BE2C (cell line): ENCODE measurements at regions not wholly inside any gene's neighbourhood (a gene's known extent, or its start where the extent isn't known, plus 50 kb on each side); places are given as distances from the start of the nearest gene placed in this dataset.

Experiments
- DNase-seq: peaks from one replicate; pipeline ENCODE4 v3.0.0-alpha.2; 2020
- H3K27me3 ChIP-seq: fragments of 250-450 bp; sonication (Bioruptor Pico); 2 replicates; pipeline ENCODE4 v1.5.1; 2020; ENCODE audit warnings: mild to moderate bottlenecking
- H3K36me3 ChIP-seq: fragments of 250-450 bp; sonication (Bioruptor Pico); 2 replicates; pipeline ENCODE4 v1.5.1; 2020; ENCODE audit warnings: mild to moderate bottlenecking
- H3K4me1 ChIP-seq: fragments of 250-450 bp; sonication (Bioruptor Pico); 2 replicates; pipeline ENCODE4 v1.5.1; 2020
- H3K4me3 ChIP-seq: 2 replicates; pipeline ENCODE4 v1.5.1; 2011; ENCODE audit warnings: low read depth, low read length
- H3K9me3 ChIP-seq: fragments of 250-450 bp; sonication (Bioruptor Pico); 2 replicates; pipeline ENCODE4 v1.5.1; 2020
- CTCF ChIP-seq: IDR thresholded peaks from 2 replicates; pipeline ENCODE4 v1.5.1; 2012; ENCODE audit warnings: mild to moderate bottlenecking, low read depth, low read length

DNA sequence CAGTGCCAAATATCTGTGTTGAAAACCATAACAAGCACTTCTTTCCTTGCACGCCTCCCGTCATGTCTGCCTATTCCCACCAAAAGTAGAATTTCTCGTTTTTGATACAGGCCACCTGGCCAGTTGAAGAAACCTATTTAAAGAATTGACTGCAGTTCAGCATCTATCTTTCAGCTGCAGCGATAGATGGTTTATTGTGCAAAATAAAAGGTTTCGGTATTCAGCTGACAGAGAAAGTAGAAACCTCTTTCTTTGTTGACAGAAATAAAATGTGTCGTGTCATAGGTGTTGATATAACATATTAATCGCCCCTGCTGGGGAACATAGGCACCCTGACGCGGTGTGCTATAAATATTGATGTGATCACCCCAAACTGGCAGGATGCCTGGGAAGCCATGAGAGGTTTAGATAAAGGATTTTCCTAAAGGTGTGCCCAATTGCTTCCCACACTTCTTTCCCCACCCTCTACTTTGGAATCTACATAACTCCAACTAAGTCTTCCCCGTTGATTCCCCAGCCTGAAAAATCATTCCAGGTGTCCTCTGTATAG lies 570.4 kb downstream of the CCDC85A start:
- H3K4me3 ChIP-seq = no peak overlapping the region
- H3K9me3 ChIP-seq = no peaks in the 10 kb centered on the region
- no peak for DNase-seq
- H3K4me1 ChIP-seq = no peaks in the 10 kb centered on the region
- TF ChIP-seq CTCF = no peak
- H3K36me3 ChIP-seq = no peaks in the 10 kb centered on the region
- H3K27me3 ChIP-seq = no peaks in the 10 kb centered on the region

DNA sequence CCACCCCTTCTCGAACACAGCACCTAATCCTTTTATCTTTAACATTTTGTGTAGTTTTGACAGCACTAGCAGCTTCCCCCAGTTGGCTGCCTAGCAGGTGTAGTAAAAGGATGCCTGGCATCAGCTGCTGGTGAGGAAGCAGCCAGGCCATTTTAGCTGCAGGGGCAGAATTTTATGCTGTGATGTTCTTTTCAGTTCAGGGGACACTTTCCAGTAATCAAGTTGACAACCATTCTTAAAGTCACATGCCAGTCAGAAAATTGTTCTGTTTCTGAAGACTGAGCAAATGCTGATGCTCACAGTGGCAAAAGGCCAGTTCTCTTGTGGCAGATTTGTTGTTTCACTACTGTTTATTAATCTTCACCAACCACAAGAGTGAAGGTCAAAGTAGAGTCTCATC lies 570.8 kb downstream of the CCDC85A start:
- DNase-seq = no peak
- Histone ChIP-seq H3K27me3 (no peaks in the 10 kb centered on the region), H3K9me3 (no peaks in the 10 kb centered on the region), H3K4me3 (no peak overlapping the region), H3K4me1 (no peaks in the 10 kb centered on the region), H3K36me3 (no peaks in the 10 kb centered on the region)
- no peak for TF ChIP-seq CTCF

GRCh38 chr2:56757884-56758545 lies 574.2 kb downstream of the CCDC85A start:
- TF ChIP-seq CTCF = no peak
- Histone ChIP-seq H3K36me3 (no peaks in the 10 kb centered on the region), H3K4me1 (no peaks in the 10 kb centered on the region), H3K9me3 (no peaks in the 10 kb centered on the region), H3K27me3 (no peaks in the 10 kb centered on the region), H3K4me3 (no peak overlapping the region)
- DNase-seq = no peak

DNA sequence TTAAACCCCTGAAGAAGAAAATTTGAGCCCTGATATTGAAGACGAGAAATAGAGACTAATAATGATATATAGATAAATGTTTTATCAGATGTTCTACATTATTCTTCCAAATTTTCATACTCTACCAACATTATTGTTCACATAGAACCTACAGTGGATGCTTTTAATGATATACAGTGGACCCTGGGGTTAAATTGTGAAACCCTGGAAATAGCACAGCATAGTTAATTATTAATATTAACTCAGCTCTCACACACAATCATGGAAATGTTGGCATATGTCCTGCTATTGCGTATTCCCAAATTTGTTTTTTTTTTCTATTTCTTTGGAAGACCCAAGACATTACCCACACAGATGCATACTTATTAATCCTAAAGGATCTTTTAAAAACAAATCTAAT lies 579.9 kb downstream of the CCDC85A start:
- no peak overlapping the region for H3K4me3 ChIP-seq
- no peaks in the 10 kb centered on the region for H3K36me3 ChIP-seq
- H3K9me3 ChIP-seq = no peaks in the 10 kb centered on the region
- no peak for TF ChIP-seq CTCF
- no peak for DNase-seq
- H3K4me1 ChIP-seq = no peaks in the 10 kb centered on the region
- H3K27me3 ChIP-seq = no peaks in the 10 kb centered on the region

DNA sequence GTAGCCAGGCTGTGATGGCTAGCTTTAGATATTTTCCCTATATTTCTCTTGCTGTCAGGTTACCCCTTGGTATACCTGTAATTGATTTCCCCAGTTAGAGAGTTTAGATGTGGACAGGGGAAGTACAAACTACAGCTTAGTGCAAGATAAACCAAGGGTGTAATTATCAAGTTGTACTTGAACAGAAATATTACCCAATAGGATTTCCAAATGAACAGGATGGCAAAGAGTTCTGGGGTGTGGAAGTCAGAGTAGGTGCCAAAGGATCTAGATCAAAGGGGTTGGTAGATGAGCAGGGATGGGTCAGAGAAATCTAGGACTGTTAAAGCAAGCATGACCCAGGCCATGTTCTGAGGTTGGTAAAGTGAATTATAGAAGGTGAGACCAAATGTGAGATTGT lies 585.2 kb downstream of the CCDC85A start:
- no peak for DNase-seq
- Histone ChIP-seq H3K9me3 (no peaks in the 10 kb centered on the region), H3K27me3 (no peaks in the 10 kb centered on the region), H3K4me3 (no peak overlapping the region), H3K36me3 (no peaks in the 10 kb centered on the region), H3K4me1 (no peaks in the 10 kb centered on the region)
- no peak for TF ChIP-seq CTCF

DNA sequence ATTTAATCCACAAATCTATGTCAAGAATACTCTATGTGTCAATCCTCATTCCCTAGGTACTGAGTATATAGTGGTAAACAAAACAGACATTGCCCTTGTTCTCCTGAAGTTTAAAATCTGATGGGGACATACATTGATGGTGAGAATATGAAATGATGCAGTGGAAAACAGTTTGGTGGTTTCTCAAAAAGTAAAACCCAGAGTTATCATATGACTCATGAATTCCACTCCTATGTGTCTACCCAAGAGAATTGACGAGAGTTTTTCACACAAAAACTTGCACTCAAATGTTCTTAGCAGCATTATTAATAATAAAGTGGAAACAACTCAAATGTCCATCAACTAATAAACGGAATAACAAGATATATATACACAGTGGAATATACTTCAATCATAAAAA lies 586.7 kb downstream of the CCDC85A start:
- H3K27me3 ChIP-seq = no peaks in the 10 kb centered on the region
- no peaks in the 10 kb centered on the region for H3K36me3 ChIP-seq
- no peaks in the 10 kb centered on the region for H3K4me1 ChIP-seq
- no peak overlapping the region for H3K4me3 ChIP-seq
- no peaks in the 10 kb centered on the region for H3K9me3 ChIP-seq
- TF ChIP-seq CTCF = no peak
- DNase-seq = no peak
